Smooth muscle cell (in vitro differentiated cells): ENCODE measurements at regions not wholly inside any gene's neighbourhood (a gene's known extent, or its start where the extent isn't known, plus 50 kb on each side); places are given as distances from the start of the nearest gene placed in this dataset.
A peak's percentile ranks its signal among the peaks of the same experiment; 100 is the strongest.

Experiments used
- DNase-seq: peaks from one replicate; lab custom pipeline; 2025; ENCODE audit not compliant: unreplicated experiment; lab: John Stamatoyannopoulos, UW
- H2AFZ ChIP-seq: fragments of 200-600 bp; sonication (generic); 2 replicates; pipeline ENCODE4 v1.6.0; 2016; ENCODE audit warnings: antibody characterized with exemption, low read depth, mild to moderate bottlenecking
- H3F3A ChIP-seq: fragments of 200-600 bp; sonication (generic); 2 replicates; pipeline ENCODE4 v1.6.0; 2017; ENCODE audit warnings: antibody characterized with exemption, low read depth
- H3K27ac ChIP-seq: fragments of 200-600 bp; sonication (generic); 2 replicates; pipeline ENCODE4 v1.5.1; 2016; ENCODE audit warnings: low read depth, mild to moderate bottlenecking
- H3K27me3 ChIP-seq: fragments of 200-600 bp; sonication (generic); 2 replicates; pipeline ENCODE4 v1.6.1; 2016; ENCODE audit warnings: low read depth, mild to moderate bottlenecking
- H3K36me3 ChIP-seq: fragments of 200-600 bp; sonication (generic); 2 replicates; pipeline ENCODE4 v1.5.1; 2016; ENCODE audit warnings: low read depth
- H3K4me1 ChIP-seq: fragments of 200-600 bp; sonication (generic); 2 replicates; pipeline ENCODE4 v1.5.1; 2016; ENCODE audit warnings: low read depth
- H3K4me2 ChIP-seq: fragments of 200-600 bp; sonication (generic); 2 replicates; pipeline ENCODE4 v1.6.0; 2016; ENCODE audit warnings: mild to moderate bottlenecking
- H3K4me3 ChIP-seq: fragments of 200-600 bp; sonication (generic); 2 replicates; pipeline ENCODE4 v1.5.1; 2016; ENCODE audit warnings: mild to moderate bottlenecking
- H3K79me2 ChIP-seq: fragments of 200-600 bp; sonication (generic); 2 replicates; pipeline ENCODE4 v1.6.0; 2016; ENCODE audit warnings: low read depth, mild to moderate bottlenecking
- H3K9ac ChIP-seq: fragments of 200-600 bp; sonication (generic); 2 replicates; pipeline ENCODE4 v1.6.0; 2016; ENCODE audit warnings: low read depth
- H3K9me3 ChIP-seq: fragments of 200-600 bp; sonication (generic); replicated peaks from 2 replicates; pipeline ENCODE4 v1.5.1; 2016; ENCODE audit warnings: low read depth
- H4K20me1 ChIP-seq: fragments of 200-600 bp; sonication (generic); 2 replicates; pipeline ENCODE4 v1.6.0; 2016; ENCODE audit warnings: low read depth
- WGBS: methylation state at CpG from one replicate; pipeline ENCODE4 v1.1.7; 2016; ENCODE audit warnings: low lambda C conversion rate; 5-methylcytosine and 5-hydroxymethylcytosine counted together
- TF ChIP-seq, protein P1 (sequence below): fragments of 200-600 bp; sonication (generic); IDR thresholded peaks from 2 replicates; pipeline ENCODE4 v1.5.1; 2017; ENCODE audit warnings: borderline replicate concordance, mild to moderate bottlenecking, antibody characterized with exemption; ENCODE audit not compliant: insufficient read depth, poor library complexity, severe bottlenecking

GRCh38 chr14:59028476-59029202 is 159.8 kb upstream of the DAAM1 start:
- WGBS: 2% methylated on average over 5 of the region's 5 CpGs
- no peaks in the 10 kb centered on the region for H3K79me2 ChIP-seq
- no peaks in the 10 kb centered on the region for H3K36me3 ChIP-seq
- no peaks in the 10 kb centered on the region for H3K9me3 ChIP-seq
- H2AFZ ChIP-seq: peak overlapping the region; percentile 87
- H3F3A ChIP-seq: no peaks in the 10 kb centered on the region
- no peaks in the 10 kb centered on the region for H3K27me3 ChIP-seq
- no peak overlapping the region for H3K4me3 ChIP-seq
- peaks cover 6% of the 10 kb centered on the region for H3K4me1 ChIP-seq
- peak overlapping the region; percentile 67 for H3K4me2 ChIP-seq
- peak overlapping the region; percentile 54 for H3K27ac ChIP-seq
- H4K20me1 ChIP-seq: no peaks in the 10 kb centered on the region
- DNase-seq: peak; percentile 4
- TF ChIP-seq, protein P1, sequence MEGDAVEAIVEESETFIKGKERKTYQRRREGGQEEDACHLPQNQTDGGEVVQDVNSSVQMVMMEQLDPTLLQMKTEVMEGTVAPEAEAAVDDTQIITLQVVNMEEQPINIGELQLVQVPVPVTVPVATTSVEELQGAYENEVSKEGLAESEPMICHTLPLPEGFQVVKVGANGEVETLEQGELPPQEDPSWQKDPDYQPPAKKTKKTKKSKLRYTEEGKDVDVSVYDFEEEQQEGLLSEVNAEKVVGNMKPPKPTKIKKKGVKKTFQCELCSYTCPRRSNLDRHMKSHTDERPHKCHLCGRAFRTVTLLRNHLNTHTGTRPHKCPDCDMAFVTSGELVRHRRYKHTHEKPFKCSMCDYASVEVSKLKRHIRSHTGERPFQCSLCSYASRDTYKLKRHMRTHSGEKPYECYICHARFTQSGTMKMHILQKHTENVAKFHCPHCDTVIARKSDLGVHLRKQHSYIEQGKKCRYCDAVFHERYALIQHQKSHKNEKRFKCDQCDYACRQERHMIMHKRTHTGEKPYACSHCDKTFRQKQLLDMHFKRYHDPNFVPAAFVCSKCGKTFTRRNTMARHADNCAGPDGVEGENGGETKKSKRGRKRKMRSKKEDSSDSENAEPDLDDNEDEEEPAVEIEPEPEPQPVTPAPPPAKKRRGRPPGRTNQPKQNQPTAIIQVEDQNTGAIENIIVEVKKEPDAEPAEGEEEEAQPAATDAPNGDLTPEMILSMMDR: peak; percentile 81
- no peak overlapping the region for H3K9ac ChIP-seq

DNA sequence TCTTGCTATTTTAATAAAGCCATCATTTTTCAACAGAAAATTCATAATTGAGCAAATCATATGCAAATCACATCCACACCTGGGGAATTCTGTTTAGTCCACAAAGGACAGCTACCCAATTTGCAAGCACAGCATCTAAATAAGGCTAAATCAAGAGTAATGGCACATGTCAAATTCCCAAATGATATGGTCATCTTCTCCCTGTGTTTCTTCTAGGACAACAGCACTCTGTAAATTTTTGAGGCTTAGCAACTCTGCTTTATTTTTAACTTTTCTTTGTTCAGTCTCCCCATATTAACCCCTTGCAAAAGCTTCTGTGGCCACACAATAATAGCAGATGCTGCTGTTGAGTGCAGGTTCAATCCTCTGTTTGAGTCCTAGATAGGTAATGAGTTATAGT is 155.6 kb upstream of the DAAM1 start:
- peaks cover 6% of the 10 kb centered on the region for H3K4me1 ChIP-seq
- no peak overlapping the region for H3K9ac ChIP-seq
- H3K27me3 ChIP-seq: no peaks in the 10 kb centered on the region
- DNase-seq: no peak
- H3K4me2 ChIP-seq: no peak overlapping the region
- TF ChIP-seq, protein P1: no peak
- H3K36me3 ChIP-seq: no peaks in the 10 kb centered on the region
- no peak overlapping the region for H3K27ac ChIP-seq
- H2AFZ ChIP-seq: no peak overlapping the region
- H4K20me1 ChIP-seq: no peaks in the 10 kb centered on the region
- no peak overlapping the region for H3K4me3 ChIP-seq
- H3K9me3 ChIP-seq: no peaks in the 10 kb centered on the region
- no peaks in the 10 kb centered on the region for H3K79me2 ChIP-seq
- no peaks in the 10 kb centered on the region for H3F3A ChIP-seq

DNA sequence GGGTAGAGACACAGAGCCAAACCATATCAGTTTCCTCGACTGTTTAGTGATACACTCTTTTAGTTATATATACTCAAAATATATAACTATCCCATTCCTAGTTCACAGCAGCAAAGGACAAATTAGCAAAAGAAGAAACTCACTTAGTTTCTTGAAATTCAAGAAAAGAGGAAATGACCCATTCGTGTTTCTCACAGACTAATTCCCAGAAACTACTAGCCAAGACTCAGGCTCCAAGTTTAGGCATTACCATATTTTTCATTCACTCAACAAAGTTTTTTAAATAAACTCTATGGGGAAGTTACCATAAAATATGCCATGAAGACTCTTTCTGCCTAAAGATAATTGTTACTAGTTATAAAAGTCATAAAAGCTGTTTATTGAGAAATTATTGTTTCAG is 152.3 kb upstream of the DAAM1 start:
- H3K27me3 ChIP-seq: no peaks in the 10 kb centered on the region
- H3K9ac ChIP-seq: no peak overlapping the region
- H3K79me2 ChIP-seq: no peaks in the 10 kb centered on the region
- no peak overlapping the region for H3K27ac ChIP-seq
- H4K20me1 ChIP-seq: no peaks in the 10 kb centered on the region
- no peak overlapping the region for H2AFZ ChIP-seq
- TF ChIP-seq, protein P1: no peak
- no peaks in the 10 kb centered on the region for H3K4me1 ChIP-seq
- DNase-seq: no peak
- no peaks in the 10 kb centered on the region for H3K36me3 ChIP-seq
- H3K4me3 ChIP-seq: no peak overlapping the region
- H3K9me3 ChIP-seq: no peaks in the 10 kb centered on the region
- no peaks in the 10 kb centered on the region for H3F3A ChIP-seq
- no peak overlapping the region for H3K4me2 ChIP-seq
- 85% methylated on average over 2 of the region's 2 CpGs for WGBS

DNA sequence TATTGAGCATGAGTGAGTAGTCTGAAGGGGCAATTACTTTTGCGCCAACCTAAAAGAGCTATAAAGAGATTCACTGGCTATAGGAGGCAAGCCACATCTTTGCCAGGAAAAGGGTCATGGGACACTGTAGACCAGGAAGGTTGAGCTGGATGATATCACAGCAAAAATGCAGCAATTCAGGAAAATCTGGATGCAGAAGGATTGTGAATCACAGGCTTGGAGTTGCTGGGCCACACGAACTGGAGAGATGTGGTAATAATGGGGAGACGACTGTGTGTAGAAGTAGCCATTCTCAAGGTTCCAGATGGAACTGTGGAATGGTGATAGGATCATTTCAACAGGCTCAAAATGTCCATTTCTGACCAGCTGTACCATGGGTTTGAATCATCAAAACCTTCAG is 151.4 kb upstream of the DAAM1 start:
- no peaks in the 10 kb centered on the region for H3K79me2 ChIP-seq
- H2AFZ ChIP-seq: no peak overlapping the region
- WGBS: 58% methylated on average over 3 of the region's 3 CpGs
- no peaks in the 10 kb centered on the region for H3K4me1 ChIP-seq
- no peaks in the 10 kb centered on the region for H3K27me3 ChIP-seq
- TF ChIP-seq, protein P1: no peak
- no peak overlapping the region for H3K27ac ChIP-seq
- H3K9me3 ChIP-seq: no peaks in the 10 kb centered on the region
- no peaks in the 10 kb centered on the region for H4K20me1 ChIP-seq
- no peak overlapping the region for H3K9ac ChIP-seq
- H3K36me3 ChIP-seq: no peaks in the 10 kb centered on the region
- H3K4me3 ChIP-seq: no peak overlapping the region
- no peak overlapping the region for H3K4me2 ChIP-seq
- no peak for DNase-seq
- no peaks in the 10 kb centered on the region for H3F3A ChIP-seq
